HEK293T (cell line): ENCODE measurements at regions not wholly inside any gene's neighbourhood (a gene's known extent, or its start where the extent isn't known, plus 50 kb on each side); places are given as distances from the start of the nearest gene placed in this dataset.

Experiments used
- CTCF ChIA-PET: fragments of 350-600 bp; formaldehyde crosslinking; extraction: SDS; loops from one replicate; lab custom pipeline; 2021; ENCODE audit warnings: antibody characterized with exemption, inconsistent platforms; lab: Yijun Ruan, JAX
- POLR2A ChIA-PET: fragments of 350-600 bp; formaldehyde crosslinking; extraction: SDS; loops from one replicate; lab custom pipeline; 2020; ENCODE audit warnings: antibody characterized with exemption, inconsistent platforms; lab: Yijun Ruan, JAX
- DNase-seq: peaks from one replicate; pipeline ENCODE4 v3.0.0; 2012; ENCODE audit warnings: mixed read lengths; ENCODE audit errors: extremely low spot score
- ARNT ChIP-seq: fragments of 450-650 bp; IDR thresholded peaks from 2 replicates; pipeline ENCODE4 v1.6.1; 2017; ENCODE audit warnings: mild to moderate bottlenecking
- BHLHE40 ChIP-seq: fragments of 450-650 bp; IDR thresholded peaks from 2 replicates; pipeline ENCODE4 v1.6.1; 2016; ENCODE audit warnings: mild to moderate bottlenecking, moderate library complexity, borderline replicate concordance
- CTBP1 ChIP-seq: fragments of 450-650 bp; IDR thresholded peaks from 2 replicates; pipeline ENCODE4 v1.6.1; 2016; ENCODE audit warnings: borderline replicate concordance
- ELF4 ChIP-seq: fragments of 450-650 bp; IDR thresholded peaks from 2 replicates; pipeline ENCODE4 v1.6.1; 2017; ENCODE audit warnings: antibody characterized with exemption
- FOXA1 ChIP-seq: fragments of 450-650 bp; IDR thresholded peaks from 2 replicates; pipeline ENCODE4 v1.6.1; 2016; ENCODE audit warnings: mild to moderate bottlenecking
- FOXK2 ChIP-seq: fragments of 450-650 bp; IDR thresholded peaks from 2 replicates; pipeline ENCODE4 v1.6.1; 2016; ENCODE audit warnings: mild to moderate bottlenecking
- FOXM1 ChIP-seq: fragments of 450-650 bp; IDR thresholded peaks from 2 replicates; pipeline ENCODE4 v1.6.1; 2017; ENCODE audit warnings: mild to moderate bottlenecking, borderline replicate concordance
- HDGF ChIP-seq: fragments of 450-650 bp; IDR thresholded peaks from 2 replicates; pipeline ENCODE4 v1.6.1; 2017; ENCODE audit warnings: antibody characterized with exemption, borderline replicate concordance
- L3MBTL2 ChIP-seq: fragments of 450-650 bp; conservative IDR thresholded peaks from 2 replicates; pipeline ENCODE4 v1.6.1; 2016; ENCODE audit warnings: mild to moderate bottlenecking
- LEF1 ChIP-seq: fragments of 450-650 bp; IDR thresholded peaks from 2 replicates; pipeline ENCODE4 v1.6.1; 2017; ENCODE audit warnings: mild to moderate bottlenecking, borderline replicate concordance
- NFRKB ChIP-seq: fragments of 450-650 bp; IDR thresholded peaks from 2 replicates; pipeline ENCODE4 v1.6.1; 2016; ENCODE audit warnings: mild to moderate bottlenecking, moderate library complexity
- SP1 ChIP-seq: fragments of 450-650 bp; IDR thresholded peaks from 2 replicates; pipeline ENCODE4 v1.6.1; 2017
- SUZ12 ChIP-seq: fragments of 450-650 bp; IDR thresholded peaks from 2 replicates; pipeline ENCODE4 v1.6.1; 2016; ENCODE audit warnings: mild to moderate bottlenecking
- TARDBP ChIP-seq: fragments of 450-650 bp; IDR thresholded peaks from 2 replicates; pipeline ENCODE4 v1.6.1; 2016
- ZNF384 ChIP-seq: fragments of 450-650 bp; IDR thresholded peaks from 2 replicates; pipeline ENCODE4 v1.6.1; 2016
- TF ChIP-seq, protein P1 (sequence below): fragments of 450-650 bp; IDR thresholded peaks from 2 replicates; pipeline ENCODE4 v1.6.1; 2016

DNA sequence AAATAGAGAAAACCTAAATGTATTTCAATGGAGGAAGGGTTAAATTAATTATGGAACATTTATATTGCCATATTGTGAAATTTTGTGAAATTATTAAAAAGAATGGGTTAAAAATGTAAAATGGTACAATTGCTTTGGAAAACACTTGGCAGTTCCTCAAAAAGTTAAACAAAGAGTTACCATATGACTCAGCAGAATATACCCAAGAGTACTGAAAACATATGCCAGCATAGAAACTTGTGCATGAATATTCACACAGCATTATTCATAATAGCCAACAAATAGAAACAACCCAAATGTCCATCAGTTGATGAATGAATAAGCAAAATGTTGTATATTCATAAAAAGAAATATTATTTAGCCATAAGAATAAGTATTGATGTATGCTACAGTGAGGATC is 181.0 kb upstream of the MAST4 start:
- ChIA-PET CTCF (no interaction called here), POLR2A (no interaction called here)
- DNase-seq: no peak
- TF ChIP-seq SUZ12: no peak
- TF ChIP-seq ARNT: no peak
- TF ChIP-seq BHLHE40: no peak
- no peak for TF ChIP-seq TARDBP
- no peak for TF ChIP-seq HDGF
- TF ChIP-seq FOXA1: no peak
- TF ChIP-seq NFRKB: no peak
- no peak for TF ChIP-seq SP1
- no peak for TF ChIP-seq FOXM1
- no peak for TF ChIP-seq LEF1
- no peak for TF ChIP-seq ELF4
- TF ChIP-seq, protein P1, sequence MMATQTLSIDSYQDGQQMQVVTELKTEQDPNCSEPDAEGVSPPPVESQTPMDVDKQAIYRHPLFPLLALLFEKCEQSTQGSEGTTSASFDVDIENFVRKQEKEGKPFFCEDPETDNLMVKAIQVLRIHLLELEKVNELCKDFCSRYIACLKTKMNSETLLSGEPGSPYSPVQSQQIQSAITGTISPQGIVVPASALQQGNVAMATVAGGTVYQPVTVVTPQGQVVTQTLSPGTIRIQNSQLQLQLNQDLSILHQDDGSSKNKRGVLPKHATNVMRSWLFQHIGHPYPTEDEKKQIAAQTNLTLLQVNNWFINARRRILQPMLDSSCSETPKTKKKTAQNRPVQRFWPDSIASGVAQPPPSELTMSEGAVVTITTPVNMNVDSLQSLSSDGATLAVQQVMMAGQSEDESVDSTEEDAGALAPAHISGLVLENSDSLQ: no peak
- TF ChIP-seq ZNF384: no peak
- TF ChIP-seq FOXK2: no peak
- no peak for TF ChIP-seq CTBP1
- TF ChIP-seq L3MBTL2: no peak

DNA sequence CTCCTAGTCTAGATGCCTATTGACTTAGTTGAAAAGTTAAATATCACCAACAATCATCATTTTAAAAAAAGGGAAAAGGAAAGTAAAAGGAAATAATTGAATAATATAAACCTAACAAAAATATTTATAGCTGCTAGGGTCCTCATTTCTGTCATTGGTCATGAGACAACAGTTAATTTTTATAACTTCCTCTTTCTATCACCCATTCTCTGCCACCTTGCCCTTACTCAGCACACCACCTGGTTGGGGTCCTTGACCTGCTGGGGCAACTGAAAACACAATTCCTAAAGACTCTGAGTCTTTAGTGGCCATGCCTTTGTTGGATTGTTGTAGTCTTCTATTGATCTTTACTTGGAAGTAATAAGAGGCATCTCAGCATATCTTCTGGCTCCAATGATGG is 179.5 kb upstream of the MAST4 start:
- no peak for DNase-seq
- ChIA-PET POLR2A (no interaction called here), CTCF (no interaction called here)
- TF ChIP-seq SP1 (no peak), CTBP1 (no peak), FOXM1 (no peak), L3MBTL2 (no peak), BHLHE40 (no peak), ELF4 (no peak), LEF1 (no peak), SUZ12 (no peak), NFRKB (no peak), FOXK2 (no peak), FOXA1 (no peak), ARNT (no peak), ZNF384 (no peak), TARDBP (no peak)
- TF ChIP-seq, protein P1: no peak

DNA sequence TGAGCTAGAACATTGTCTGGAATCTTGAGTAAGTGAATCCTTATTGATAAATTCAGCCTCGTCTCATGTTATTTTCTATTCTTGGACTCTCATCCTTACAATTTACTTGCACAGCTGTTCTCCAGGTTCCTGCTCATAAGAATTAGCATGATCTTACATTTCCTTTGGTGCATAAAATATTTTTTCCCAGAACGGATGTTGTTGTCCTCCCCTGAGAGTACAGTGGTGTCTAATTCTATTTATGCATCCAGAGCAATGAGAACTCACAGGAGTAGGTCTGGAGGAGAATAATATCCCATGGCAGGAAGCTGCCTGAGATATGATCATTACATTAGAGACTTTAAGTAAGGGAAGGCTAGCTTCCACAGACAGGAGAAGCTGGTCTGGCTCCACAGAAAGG is 178.4 kb upstream of the MAST4 start:
- TF ChIP-seq CTBP1: no peak
- TF ChIP-seq ELF4: no peak
- TF ChIP-seq ZNF384: no peak
- no peak for TF ChIP-seq NFRKB
- no peak for TF ChIP-seq HDGF
- TF ChIP-seq ARNT: no peak
- no peak for TF ChIP-seq SP1
- no peak for TF ChIP-seq L3MBTL2
- no peak for TF ChIP-seq BHLHE40
- TF ChIP-seq, protein P1: no peak
- TF ChIP-seq TARDBP: no peak
- no peak for TF ChIP-seq FOXA1
- no peak for TF ChIP-seq FOXK2
- TF ChIP-seq SUZ12: no peak
- TF ChIP-seq LEF1: no peak
- no peak for TF ChIP-seq FOXM1
- POLR2A ChIA-PET: no interaction called here
- DNase-seq: no peak
- CTCF ChIA-PET: no interaction called here

DNA sequence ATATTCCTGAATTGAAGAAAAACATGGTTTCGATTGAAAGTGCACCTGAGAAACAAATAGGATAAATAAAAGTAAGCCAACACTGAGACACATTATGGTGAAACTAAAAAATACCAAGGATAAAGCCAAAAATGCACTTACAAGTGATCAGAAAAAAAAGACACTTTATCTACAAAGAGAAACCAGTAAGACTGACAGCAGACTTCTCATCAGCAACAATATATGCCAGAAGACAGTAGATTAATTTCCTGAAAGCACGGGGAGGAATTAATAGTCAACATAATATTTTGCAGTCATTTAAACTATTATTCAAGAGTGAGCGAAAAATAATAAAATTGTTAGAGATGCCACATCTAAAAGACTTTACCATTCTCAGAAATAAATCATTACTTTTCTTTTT is 172.7 kb upstream of the MAST4 start:
- no peak for DNase-seq
- TF ChIP-seq L3MBTL2 (no peak), FOXM1 (no peak), BHLHE40 (no peak), NFRKB (no peak), TARDBP (no peak), FOXK2 (no peak), FOXA1 (no peak), SUZ12 (no peak), ZNF384 (no peak), HDGF (no peak)
- TF ChIP-seq, protein P1: no peak
- POLR2A ChIA-PET: no interaction called here
- CTCF ChIA-PET: no interaction called here

DNA sequence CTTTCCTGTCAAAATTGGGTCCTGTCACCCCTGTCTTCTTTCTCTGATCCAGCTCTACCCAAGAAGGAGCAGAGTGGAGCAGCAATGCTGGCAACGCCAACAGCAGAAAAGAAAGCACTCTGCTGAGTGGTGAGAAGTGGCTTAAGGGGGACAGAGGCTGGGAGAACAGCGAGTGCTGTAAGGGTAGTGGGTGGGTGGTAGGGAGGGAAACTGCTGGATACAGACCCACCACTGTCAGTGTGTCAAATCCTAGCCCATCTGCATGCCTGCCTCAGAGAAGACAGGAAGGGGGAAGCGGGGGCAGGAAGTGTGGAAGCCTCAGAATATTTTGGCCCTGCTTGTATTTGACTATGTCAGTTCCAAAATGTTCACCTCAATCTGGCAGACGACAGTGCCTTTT is 170.4 kb upstream of the MAST4 start:
- ChIA-PET POLR2A (no interaction called here), CTCF (no interaction called here)
- TF ChIP-seq HDGF (no peak), LEF1 (no peak)
- DNase-seq: no peak
